GM18861 (cell line): ENCODE measurements at regions not wholly inside any gene's neighbourhood (a gene's known extent, or its start where the extent isn't known, plus 50 kb on each side); places are given as distances from the start of the nearest gene placed in this dataset.

ENCODE experiments used
- ATAC-seq: cut with Tn5 transposase; IDR thresholded peaks from one replicate; pipeline ENCODE4 v1.9.1; 2021; ENCODE audit not compliant: unreplicated experiment

DNA sequence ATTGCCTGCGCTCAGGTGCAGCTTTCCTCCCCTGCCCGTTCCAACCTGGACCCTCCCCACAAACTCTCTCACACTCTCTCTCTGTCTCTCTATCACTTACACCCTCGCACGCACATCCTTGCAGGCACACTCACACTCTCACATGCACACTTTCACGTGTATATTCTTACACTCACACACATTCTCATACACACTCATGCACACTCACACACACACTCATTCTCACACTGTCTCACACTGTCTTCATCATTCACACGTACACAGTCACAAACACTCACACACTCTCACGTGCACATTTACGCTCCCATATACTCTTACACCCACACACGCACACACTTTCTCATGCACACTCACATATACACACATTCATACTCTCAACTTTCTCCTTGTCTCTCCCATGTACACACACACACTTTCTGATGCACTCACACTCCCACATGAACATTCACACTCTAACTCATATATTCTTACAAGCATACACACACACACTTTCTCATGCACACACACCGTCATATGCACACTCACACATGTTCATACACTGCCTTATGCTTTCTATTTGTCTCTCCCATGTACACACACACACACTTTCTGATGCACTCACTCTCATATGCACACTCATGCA, 229.3 kb downstream of the SNX18 start:
- no peak for ATAC-seq

DNA sequence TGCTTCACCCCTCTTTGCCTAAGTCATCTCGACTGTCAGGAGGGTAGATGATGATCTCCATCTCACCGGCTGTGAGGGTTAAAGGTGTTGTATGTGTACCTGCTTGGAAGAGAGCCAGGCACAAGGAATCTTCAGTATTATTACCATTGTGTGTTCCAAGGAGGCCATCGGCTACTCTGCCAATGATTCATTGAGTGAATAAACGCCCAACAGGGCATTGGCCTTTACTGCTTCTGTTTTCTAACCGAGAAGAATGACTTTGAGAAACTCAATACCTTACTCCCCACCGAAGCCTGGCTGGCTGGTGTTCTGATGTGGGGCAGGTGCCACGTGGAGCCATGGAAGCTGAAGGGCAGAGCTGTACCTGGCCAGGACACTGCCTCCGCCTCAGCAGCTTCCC, 228.8 kb downstream of the SNX18 start:
- no peak for ATAC-seq

DNA sequence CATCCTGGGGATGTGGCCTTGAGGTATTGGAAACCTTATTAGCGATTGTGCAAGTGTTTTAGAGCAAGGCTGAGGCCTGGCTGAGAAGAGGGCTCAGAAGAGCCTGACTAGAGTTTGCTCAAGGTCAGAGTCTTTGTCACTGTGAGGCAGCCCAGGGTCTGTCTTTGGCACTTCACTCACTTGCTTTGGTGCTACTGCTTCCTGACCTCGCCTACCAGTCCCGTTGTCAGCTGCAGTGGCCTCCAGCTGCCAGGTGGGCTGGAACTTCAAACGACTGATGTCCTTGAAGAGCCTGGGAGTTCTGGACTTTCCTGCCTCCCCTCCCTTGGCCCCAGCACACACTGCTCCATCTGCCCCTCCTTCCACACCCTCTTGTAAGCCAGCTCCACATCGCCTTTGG, 228.0 kb downstream of the SNX18 start:
- no peak for ATAC-seq

DNA sequence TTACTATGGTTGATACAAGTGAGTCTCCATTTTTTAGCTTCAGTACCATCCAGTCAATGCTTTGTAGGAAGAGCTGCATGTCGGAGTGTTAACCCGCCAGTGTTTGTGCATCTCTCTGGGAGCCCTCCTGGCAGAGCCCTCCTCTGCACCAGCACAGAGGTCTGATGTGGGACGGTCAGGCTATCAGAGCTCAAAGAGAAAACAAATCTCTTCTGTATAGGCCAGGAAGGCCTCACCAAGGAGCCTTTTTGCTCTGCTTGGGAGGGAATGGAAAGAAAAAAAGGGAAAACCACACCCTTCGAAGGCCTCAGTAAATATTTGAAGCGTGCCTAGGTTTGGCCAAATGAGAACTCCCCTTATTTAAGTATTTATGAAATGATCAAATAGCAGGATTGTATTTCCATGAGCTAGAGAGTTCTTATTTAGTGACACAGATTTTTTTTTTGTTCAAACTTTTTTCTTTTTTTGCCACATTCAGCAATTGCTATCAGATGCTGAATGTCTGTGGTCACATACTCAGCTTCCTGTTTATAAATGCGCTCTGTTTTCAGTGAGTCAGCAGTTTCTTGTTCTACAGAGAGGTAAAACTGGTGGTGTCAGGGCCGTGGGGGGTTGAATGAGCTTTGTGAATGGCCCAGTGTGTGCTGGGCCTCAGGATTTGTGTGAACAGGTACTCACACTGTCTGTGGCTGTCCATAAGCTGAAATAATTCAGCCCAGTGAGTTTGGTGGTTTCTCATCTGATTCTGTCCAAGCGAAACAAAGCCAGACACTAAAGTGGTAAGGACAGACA, 226.6 kb downstream of the SNX18 start:
- ATAC-seq: peak; percentile 71

DNA sequence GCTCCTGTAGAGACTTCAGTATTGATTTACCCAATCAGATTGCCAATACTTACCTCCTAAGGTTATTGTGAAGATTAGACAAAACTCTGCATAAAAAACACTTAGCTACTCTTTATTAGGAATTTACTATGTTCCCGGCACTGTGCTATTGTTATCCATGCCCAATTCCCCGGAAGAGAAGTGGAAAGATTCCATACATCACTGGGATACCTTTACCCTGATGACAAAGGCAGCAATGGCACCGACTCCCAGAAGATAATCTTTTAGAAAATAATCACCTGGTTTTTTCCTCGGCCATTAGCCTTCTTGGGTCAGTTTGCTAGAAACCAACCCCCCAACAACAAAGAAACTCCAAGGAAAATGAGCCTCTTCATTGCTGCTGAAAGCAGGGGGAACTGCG, 226.0 kb downstream of the SNX18 start:
- no peak for ATAC-seq

DNA sequence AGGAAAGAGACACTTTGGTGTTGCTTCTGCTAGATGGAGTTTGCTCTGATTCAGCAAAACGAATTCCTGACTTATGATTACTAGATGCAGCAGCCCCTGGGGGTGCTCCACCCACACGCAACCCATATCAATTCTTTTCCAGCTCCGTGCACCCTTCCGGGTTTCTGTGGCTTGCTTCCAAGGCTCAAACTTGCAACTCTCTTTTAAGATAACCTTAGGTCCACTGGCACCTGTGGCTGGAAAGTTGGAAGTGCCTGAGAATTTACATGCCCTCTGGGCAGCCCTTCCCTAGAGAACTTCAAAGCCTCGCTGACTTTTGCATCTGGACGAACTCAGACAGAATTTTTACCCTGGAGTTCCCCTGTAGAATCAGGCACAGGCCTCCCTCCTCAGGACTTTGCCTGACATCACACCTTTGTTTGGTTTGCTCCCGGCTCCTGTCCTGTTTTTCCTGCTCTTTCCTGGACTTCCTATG, 224.9 kb downstream of the SNX18 start:
- ATAC-seq: no peak

DNA sequence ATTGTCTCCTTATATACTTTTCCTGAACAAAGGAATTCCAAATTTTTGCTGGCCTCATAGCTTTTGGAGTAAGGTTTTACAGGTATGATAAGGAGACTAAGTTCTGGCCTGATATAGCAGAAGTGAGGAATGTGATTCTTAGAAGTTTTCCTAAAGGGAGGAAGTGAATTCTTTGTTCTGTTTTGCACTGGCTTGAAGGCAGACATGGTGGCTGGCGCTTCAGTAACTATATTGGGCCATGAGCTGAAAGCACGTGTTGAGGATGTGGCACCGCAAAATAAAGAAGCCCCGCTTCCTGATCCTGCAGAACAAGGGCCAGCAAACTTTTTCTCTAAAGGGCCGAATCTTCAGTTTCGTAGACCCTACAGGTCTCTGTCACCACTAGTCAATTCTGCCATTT, 224.2 kb downstream of the SNX18 start:
- ATAC-seq: no peak

DNA sequence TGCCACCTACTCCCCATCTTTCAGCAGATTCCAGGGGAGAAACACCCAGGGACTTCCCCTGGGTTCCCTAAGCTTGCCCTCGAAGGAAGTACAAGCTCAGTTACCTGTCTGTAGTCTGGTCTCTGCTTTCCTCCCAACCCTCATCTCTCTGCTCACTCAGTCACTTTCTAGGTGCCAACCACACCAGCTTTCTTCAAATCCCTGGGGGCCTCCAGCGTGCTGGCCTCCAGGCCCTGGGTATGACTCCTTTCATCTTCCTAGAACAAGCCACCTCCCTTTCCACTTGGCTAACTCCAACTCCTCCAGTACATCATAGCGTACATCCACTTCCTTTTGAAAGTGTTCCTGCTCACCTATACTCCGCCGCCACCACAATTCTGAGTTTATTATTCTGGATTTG, 222.6 kb downstream of the SNX18 start:
- ATAC-seq: no peak

DNA sequence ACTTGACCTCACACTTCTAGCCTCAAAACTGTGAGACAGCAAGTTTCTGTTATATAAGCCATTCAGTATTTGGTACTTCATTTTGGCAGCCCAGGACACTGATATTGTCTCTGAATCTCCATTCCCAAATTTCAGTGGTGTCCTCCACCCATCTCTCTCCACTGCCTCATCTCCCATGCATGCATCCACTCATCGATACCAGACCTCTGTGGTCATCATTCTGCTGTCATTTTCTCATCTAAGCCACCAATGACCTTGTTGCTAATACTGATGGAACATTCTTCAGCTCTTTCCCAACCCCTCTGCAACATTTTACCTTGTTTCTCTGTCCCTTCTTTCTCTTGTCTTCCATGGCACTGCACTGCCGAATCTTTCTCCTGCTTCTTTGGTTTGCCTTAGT, 221.8 kb downstream of the SNX18 start:
- ATAC-seq: no peak

DNA sequence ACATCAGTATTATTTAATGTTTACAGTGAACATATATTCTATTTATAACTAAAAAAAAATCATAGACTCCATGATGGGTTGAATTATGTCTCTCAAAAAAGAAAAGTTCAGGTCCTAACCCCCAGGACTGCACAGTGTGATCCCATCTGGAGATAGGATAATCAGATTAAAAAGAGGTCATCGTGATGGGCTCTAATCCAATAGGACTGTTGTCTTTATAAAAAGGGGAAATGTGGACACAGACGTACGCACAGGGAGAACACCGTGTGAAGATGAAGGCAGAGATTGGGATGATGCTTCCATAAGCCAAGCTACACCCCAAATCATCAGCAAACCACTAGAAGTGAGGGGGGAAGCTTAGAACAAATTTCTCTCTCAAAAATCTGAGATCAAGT, 221.4 kb downstream of the SNX18 start:
- no peak for ATAC-seq

DNA sequence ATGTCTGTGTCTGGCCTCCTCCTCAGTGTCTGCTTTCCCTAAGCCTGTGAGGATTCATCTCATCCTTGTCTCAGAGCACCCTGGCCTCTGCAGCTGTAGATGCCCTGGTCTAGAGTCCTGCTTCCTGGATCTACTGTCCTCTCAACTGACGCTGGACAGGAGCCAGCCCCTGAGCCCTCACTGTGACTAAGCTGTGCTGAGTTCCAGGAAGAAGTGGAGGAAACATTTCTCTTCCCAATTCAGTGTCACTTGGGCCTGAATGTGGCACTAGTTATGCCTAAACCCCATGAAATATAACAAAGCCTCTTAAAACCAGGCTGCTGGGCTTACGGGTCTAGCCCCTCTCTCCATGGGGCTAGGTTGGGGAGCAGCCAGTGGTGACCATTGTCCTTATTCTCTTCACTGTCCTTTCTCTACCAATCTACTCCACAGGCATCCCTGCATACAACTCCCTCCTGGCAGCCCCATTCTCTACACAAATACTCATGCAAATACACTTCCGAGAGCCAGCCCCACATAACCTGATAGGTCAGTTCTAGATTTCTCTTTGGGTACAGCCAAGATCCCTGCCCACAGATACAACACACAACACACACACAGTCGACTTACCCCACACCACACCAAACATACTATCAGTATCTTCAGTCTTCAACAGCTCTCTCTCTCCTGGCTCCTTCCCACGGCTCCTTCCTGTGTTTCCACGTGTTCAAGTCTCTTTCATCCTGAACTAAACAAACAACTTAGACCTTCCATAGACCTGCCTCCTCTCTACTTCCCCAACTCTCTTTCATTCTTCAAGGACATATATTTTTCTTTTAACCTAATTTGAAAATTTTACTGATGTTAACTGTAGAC, 220.8 kb downstream of the SNX18 start:
- no peak for ATAC-seq

DNA sequence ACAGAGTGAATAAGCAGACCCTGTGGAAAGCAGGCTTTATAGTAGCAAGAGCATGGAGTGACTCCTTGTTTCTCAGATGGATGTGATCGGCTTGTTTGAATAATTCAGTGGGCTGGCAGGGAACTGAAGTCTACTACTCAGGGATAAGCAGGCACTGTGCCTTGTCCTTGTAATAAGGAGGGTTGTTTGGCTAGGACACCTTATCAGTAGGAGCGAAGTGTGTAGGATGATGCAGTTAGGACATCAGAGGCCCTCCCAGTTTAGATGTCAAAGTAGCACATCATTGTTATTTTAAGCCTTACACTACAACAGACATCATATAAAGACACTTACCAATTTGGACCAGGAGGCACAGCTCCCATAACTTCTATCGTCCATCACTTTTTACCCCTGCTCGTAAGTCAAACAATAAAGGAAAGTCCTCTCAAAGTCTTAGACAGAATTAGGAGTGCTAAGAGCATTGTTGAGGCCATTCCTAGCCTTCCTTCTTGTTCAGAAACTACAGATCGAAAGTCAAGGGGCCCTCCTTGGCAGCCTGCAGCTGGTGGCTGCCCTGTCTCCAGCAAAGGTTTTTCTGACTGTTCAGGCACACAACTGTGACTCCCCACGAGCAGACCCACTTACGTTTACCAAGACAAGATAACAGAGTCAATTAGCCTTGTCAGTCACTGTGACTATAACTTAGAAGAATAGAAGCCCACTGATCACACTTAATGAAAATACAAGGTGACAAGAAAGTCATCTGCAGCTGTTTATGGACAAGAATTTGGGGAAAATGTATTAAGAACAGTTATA, 218.6 kb downstream of the SNX18 start:
- ATAC-seq: no peak

DNA sequence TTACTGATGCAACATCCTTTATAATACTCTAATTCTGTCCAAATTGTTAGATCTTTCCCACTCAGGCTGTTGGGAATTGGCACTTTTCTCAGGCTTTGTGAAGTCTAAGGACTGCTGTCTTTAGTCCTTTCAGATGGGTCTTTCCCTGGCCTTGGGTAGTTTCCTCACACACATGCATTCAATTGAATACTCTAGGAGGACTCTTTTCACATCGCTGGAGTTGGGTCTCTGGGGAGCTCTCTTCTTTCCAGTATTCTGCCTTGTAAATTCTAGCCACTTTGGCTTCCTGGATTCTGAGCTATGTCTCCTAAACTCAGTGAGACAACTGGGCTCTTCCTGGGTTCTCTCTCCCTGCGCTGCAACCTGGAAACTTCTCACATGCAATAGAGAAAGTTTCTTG, 215.5 kb downstream of the SNX18 start:
- ATAC-seq: no peak

DNA sequence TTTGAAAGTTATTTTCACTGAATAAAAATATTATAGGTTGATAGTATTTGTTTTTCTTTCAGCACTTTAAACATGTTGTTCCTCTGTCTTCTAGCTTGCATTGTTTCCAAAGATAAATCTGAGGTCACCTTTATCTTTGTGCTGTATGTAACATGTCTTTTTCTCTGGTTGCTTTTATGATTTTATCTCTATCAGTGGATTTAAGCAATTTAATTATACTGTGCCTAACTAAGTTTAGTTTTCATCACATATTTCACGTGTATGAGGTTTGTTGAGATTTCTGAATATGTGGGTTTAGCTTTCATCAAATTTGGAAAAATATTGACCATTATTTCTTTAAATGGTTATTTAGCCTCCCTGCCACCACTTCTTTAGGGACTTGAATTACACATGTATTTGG, 214.5 kb downstream of the SNX18 start:
- ATAC-seq: no peak

DNA sequence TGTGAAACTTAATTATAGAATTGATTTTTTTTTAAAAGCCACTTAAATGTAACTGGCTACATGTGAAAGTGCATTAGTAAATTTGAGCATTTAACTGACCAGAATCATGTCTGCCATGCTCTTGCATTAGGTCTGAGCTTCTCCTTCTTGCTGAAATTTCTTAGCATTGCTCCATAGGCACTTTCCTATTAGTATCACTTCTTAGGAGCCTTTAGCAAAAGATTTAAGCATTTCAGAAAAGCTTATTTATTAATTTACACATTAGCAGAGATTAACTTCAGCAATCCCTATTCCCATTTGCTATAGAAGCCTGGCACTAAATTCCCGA, 211.0 kb downstream of the SNX18 start:
- ATAC-seq: no peak

DNA sequence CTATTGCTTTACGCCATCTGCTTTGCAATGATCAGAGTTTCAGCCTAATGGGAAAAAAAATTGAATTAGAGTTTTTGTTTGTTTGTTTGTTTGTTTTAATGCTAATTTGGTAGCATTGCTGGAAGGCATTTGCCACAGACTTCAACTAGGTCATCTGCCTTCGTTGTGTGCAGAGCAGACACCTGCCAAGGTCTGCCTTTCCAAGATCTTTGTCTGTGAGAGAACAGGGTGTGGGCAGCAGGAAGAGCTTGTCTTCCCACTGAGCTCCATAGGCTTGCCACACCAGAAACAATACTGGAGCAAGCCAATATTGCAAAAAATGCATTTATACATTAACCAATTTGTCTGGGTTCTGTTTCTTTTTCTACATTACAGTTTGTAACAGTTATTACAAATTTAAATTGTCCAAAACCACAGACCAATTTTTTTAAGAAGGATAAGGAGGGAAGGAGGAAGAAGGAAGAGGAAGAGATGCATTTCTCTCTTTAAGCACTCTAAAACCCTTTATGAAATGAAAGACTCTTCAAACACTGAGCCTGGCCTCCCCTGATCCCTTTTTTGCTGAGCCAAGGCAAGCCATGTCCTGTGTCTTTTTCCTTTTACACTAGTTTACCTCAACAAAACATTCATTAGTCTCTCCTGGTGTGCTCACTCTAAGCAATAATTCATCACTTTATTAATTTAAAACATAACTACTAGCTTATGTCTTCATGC, 210.5 kb downstream of the SNX18 start:
- ATAC-seq: no peak

DNA sequence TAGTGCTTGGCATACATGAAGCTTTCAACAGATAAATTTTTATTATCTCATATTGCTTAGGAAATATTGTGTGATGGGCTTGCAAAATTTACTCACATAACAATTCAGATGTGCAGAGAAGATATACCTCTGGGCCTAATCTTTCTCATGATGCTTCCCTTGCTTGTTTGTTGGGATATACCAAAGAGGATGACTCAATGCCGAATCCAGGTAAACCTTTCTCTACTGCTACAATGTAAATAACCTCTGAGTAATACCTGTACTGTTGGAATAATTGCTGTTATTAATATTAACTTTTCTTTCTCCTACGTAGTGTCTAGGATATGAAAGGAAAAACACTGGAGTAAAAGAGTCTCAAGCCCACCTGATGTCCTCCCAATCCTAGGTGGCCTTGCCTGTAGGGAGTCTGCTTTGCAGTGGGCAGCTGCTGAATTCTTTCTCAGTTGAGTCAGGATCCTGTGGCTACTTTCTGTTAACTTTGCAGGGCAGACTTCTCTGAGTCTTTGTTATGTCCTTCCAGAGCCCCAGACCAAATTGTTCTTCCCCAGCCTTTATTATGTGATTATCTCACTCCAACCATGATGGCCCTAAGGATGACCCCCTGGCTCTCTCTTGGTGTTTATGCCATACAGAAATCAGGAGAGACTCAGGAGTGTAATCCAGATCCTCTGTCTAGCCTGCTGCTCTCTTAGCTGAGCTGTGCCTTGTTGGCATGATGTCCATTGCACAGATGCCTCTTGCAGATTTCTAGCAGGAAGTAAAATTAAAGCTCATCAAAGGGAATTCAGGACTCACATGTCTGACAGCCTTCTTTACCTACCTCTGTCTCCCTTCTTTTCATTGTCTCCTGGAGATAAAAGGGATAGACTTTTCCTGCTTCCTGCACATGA, 208.1 kb downstream of the SNX18 start:
- ATAC-seq: no peak

DNA sequence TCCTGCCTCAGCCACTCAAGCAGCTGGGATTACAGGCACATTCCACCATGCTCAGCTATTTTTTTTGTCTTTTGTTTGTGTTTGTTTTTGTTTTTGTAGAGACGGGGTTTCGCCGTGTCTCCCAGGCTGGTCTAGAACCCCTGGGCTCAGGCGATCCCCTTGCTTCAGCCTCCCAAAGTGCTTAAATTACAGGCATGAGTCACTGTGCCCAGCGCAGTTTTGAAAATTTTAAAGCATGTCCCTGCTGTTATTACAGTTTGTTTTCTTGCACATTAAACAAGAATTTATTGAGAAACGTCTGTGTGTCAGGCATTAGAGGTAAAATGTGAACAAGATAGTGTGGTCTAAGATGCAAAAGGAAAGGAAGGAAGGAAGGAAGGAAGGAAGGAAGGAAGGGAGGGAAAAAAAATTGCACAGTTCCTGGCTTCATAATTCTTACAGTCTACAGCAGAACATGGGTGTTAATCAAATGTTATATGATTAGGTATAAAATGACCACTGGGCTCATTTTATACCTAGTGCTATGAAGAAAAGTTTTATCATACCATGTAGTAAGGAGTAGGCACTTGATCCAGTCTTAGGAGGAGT, 205.4 kb downstream of the SNX18 start:
- no peak for ATAC-seq

DNA sequence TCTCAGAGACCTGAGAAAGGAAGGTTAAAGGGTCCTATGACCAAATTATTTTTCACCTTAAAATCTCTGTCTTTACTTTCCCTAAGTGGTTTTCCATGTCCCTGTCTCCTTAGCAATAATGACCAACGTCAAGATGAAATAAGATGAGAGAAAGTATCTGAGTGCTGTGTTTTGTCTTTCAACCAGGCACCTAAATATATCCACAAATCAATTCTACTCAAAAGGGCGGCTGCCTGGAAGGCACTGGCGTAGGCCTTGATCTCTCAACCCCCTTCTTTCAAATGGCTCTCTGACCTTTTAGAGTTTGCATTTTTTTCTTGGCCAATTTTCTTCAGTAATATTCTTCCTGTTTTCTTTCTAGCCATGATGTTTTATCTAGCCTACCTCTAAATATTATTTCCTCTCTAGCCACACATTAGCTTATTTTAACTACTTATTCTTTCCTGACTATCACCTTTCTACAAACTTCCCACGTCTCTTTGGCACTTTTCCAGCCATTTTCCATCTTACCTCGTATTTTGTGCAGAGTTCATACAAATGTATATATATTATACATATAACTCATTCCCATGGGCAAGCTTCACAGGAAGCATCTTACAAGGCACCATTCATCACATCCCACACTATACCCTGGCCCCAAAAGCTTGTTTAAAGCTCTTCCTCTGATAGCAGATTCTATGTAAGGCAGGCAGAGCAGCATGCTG, 204.5 kb downstream of the SNX18 start:
- no peak for ATAC-seq
